WERI-Rb-1 (cell line): ENCODE measurements at regions not wholly inside any gene's neighbourhood (a gene's known extent, or its start where the extent isn't known, plus 50 kb on each side); places are given as distances from the start of the nearest gene placed in this dataset.

Source experiments
- DNase-seq: peaks from one replicate; pipeline ENCODE4 v3.0.0-alpha.2; 2020
- H3K27ac ChIP-seq: fragments of 250-450 bp; sonication (Bioruptor Pico); 2 replicates; pipeline ENCODE4 v1.5.1; 2020; ENCODE audit warnings: mild to moderate bottlenecking, moderate library complexity
- H3K27me3 ChIP-seq: fragments of 250-450 bp; sonication (Bioruptor Pico); 2 replicates; pipeline ENCODE4 v1.5.1; 2021; ENCODE audit warnings: mild to moderate bottlenecking, low read depth, moderate library complexity; ENCODE audit not compliant: insufficient read depth, severe bottlenecking
- H3K36me3 ChIP-seq: fragments of 250-450 bp; sonication (Bioruptor Pico); 2 replicates; pipeline ENCODE4 v1.5.1; 2020; ENCODE audit warnings: mild to moderate bottlenecking, moderate library complexity
- H3K4me3 ChIP-seq: 2 replicates; pipeline ENCODE4 v1.5.1; 2011; ENCODE audit warnings: low read depth, mild to moderate bottlenecking, control low read depth, low read length
- H3K9me3 ChIP-seq: fragments of 250-450 bp; sonication (Bioruptor Pico); 2 replicates; pipeline ENCODE4 v1.5.1; 2021; ENCODE audit warnings: mild to moderate bottlenecking, moderate library complexity; ENCODE audit not compliant: severe bottlenecking
- TF ChIP-seq, protein P1 (sequence below): IDR thresholded peaks from 2 replicates; pipeline ENCODE4 v1.5.1; 2011; ENCODE audit warnings: low read depth, mild to moderate bottlenecking, control low read depth, inconsistent platforms, low read length

DNA sequence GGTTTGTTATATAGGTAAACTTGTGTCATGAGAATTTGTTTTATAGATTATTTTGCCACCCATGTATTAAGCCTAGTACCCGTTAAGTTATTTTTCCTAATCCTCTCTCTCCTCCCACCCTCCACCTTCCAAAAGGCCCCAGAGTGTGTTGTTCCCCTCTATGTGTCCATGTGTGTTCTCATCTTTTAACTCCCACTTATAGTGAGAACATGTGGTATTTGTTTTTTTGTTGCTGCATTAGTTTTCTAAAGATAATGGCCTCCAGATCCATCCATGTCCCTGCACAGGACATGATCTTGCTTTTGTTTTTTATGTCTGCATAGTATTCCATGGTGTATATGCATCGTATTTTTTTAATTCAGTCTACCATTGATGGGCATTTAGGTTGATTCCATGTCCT lies 1075.6 kb upstream of the CNTNAP5 start:
- Histone ChIP-seq H3K27me3 (no peaks in the 10 kb centered on the region), H3K27ac (no peak overlapping the region), H3K4me3 (no peak overlapping the region), H3K36me3 (no peaks in the 10 kb centered on the region), H3K9me3 (no peaks in the 10 kb centered on the region)
- DNase-seq: no peak
- TF ChIP-seq, protein P1, sequence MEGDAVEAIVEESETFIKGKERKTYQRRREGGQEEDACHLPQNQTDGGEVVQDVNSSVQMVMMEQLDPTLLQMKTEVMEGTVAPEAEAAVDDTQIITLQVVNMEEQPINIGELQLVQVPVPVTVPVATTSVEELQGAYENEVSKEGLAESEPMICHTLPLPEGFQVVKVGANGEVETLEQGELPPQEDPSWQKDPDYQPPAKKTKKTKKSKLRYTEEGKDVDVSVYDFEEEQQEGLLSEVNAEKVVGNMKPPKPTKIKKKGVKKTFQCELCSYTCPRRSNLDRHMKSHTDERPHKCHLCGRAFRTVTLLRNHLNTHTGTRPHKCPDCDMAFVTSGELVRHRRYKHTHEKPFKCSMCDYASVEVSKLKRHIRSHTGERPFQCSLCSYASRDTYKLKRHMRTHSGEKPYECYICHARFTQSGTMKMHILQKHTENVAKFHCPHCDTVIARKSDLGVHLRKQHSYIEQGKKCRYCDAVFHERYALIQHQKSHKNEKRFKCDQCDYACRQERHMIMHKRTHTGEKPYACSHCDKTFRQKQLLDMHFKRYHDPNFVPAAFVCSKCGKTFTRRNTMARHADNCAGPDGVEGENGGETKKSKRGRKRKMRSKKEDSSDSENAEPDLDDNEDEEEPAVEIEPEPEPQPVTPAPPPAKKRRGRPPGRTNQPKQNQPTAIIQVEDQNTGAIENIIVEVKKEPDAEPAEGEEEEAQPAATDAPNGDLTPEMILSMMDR: no peak

DNA sequence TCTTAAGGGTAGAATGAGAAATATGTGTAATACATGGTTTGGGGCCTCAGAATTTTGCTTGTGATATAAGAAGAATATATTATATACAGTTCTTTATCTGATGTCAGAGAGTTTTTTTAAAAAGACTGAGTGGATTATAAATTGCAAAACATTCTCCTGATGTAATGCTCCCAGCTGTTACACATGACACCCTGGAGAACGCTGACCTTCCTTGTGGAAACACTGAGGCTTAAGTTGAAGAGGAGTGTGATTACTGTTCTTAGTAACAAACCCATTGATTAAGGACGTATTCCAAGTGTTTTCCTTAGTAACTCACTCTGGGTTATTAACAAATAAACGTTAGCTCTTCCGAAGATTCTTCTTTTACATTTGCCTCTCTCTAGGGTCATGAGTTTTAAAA lies 1069.3 kb upstream of the CNTNAP5 start:
- Histone ChIP-seq H3K36me3 (no peaks in the 10 kb centered on the region), H3K9me3 (no peaks in the 10 kb centered on the region), H3K27me3 (no peaks in the 10 kb centered on the region), H3K4me3 (no peak overlapping the region), H3K27ac (no peak overlapping the region)
- TF ChIP-seq, protein P1: no peak
- DNase-seq: no peak

DNA sequence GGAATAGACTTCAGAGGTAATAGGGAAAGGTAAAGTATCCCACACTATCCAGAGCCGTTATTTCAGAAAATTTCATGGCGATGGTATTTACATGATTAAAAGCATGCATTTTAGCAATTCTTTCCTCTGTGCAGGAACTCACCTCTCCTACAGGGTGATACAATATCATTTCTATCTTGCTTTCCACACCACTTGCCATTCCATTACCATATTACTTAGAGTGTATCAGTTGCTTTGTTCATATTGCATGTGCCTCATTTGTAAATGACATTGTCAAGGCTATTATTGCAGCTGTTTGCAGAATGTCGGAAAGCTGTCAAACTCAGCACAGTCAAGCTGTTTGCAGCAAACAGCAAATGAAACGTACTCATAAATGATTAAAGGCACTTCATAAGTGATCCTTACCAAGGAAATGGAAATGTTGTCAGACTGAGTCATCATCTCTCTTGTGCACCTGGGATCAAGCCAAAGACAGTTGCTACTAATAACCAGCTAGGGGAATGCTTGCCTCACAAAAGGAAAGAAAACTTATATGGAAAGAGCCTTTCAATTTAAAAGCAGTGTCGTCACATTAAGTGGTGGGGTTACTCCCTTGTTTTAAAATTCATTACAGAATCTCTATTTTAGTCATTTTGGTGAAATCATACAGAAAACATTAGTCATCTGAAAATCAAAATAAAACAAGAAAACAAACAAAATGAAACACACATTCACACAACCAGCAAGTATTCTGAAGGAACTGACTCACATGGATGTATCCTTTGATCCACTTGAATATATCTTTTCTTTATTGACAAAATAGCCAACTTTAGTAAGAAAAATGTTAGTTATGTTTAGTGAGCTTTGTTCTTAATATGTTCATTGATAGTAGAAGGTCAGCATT lies 1064.1 kb upstream of the CNTNAP5 start:
- TF ChIP-seq, protein P1: no peak
- Histone ChIP-seq H3K27ac (no peak overlapping the region), H3K9me3 (no peaks in the 10 kb centered on the region), H3K4me3 (no peak overlapping the region), H3K27me3 (no peaks in the 10 kb centered on the region), H3K36me3 (no peaks in the 10 kb centered on the region)
- DNase-seq: no peak

DNA sequence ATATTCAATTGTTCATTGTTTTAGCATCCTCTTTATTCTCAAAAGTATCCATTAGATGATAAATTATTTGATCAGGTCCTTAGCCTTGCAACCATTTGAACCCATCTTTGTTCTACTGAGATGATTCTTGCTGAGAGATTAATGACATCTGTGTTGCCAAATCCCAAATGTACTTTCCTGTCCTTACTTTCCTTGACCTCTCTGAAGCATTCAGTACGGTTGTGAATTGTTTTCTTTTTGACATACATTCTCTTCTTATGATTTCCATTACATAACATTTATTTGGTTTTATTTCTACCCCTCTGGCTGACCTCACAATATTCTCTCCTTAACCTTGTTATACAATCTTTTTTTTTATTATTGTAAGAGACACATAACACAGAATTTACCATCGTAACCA lies 1058.6 kb upstream of the CNTNAP5 start:
- no peaks in the 10 kb centered on the region for H3K36me3 ChIP-seq
- TF ChIP-seq, protein P1: no peak
- H3K9me3 ChIP-seq: peaks cover 3% of the 10 kb centered on the region
- DNase-seq: no peak
- H3K4me3 ChIP-seq: no peak overlapping the region
- no peaks in the 10 kb centered on the region for H3K27me3 ChIP-seq
- no peak overlapping the region for H3K27ac ChIP-seq

DNA sequence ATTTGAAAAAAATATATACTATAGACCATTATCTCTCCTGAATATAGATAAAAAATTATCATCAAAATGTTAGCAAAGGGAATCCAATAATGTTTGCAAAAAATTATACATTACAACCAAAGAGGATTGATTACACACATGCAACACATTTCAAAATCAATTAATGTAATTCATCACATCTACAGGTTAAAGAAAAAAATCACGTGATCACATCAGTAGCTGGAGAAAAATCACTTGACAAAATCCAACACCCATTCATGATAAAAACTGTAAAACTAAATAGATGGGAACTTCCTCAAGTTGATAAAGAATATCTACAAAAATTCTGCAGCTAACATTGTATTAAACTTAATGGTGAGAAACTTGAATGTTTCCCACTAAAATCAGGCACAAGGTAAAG lies 1047.5 kb upstream of the CNTNAP5 start:
- Histone ChIP-seq H3K4me3 (no peak overlapping the region), H3K27ac (no peak overlapping the region), H3K9me3 (no peaks in the 10 kb centered on the region), H3K27me3 (no peaks in the 10 kb centered on the region), H3K36me3 (no peaks in the 10 kb centered on the region)
- DNase-seq: no peak
- TF ChIP-seq, protein P1: no peak

DNA sequence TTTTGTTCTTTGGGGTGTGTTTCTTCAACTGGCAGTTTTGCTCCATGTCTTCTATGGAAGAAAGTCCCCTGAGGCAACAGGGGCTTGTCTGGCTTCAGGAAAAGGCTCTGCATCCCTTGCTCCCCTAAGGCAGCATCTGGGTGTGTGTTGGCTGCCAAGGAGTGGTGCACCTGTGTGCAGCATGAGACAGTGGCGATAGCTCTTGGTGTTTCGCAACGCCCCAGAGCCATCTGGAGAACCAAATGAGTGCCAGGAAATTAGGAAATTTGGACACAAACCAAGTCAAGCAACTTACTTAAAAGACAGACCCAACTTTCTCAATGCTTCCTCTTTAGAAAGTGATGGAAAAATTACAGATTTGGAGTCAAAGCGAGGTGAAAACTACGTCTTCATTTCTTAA lies 1044.4 kb upstream of the CNTNAP5 start:
- H3K9me3 ChIP-seq: no peaks in the 10 kb centered on the region
- H3K27me3 ChIP-seq: no peaks in the 10 kb centered on the region
- H3K36me3 ChIP-seq: no peaks in the 10 kb centered on the region
- DNase-seq: no peak
- no peak overlapping the region for H3K4me3 ChIP-seq
- TF ChIP-seq, protein P1: no peak
- no peak overlapping the region for H3K27ac ChIP-seq
